HG03139 (cell line): ENCODE measurements at regions not wholly inside any gene's neighbourhood (a gene's known extent, or its start where the extent isn't known, plus 50 kb on each side); places are given as distances from the start of the nearest gene placed in this dataset.

ENCODE experiments used
- ATAC-seq: cut with Tn5 transposase; IDR thresholded peaks from one replicate; pipeline ENCODE4 v1.9.1; 2021; ENCODE audit not compliant: unreplicated experiment

- no peak for ATAC-seq
Observed at GRCh38 chr14:105839425-105840265, 313.3 kb downstream of the TMEM121 start.

DNA sequence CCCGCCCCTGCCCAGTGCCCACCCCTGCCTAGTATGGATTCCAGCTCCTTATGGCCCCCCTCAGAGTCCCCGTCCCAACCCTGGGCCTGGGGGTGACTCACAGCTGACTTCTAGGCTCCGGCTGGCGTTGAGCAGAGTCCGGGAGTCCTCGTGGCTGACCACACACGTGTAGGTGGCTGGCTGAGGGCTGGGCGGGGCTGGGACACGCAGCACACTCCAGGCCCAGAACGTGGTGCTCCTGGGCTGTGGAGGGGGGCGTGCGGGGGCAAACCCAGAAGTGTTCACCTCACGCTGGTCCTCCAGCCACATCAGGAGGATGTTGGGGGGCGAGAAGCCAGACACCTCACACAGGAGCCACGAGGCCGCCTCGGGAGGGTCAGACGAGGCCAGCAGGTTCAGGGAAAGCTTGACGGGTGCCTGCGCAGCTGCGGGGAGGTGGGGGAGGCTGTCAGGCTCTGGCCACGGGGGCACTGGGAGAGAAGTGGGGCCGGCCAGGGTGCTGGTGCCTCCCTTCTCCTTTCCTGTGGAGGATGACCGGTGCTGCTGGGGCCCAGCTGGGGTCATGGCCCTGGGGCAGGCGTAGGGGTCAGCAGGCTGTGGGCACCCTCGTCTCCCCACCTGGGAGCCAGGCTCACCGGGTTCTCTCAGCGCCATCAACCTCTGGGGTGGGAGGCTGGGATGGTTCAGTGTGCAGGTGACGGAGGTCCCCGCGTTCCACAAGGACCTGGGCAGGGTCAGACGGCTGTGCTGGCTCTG, 314.1 kb downstream of the TMEM121 start:
- no peak for ATAC-seq

GRCh38 chr14:105841022-105842009, 314.9 kb downstream of the TMEM121 start:
- ATAC-seq, result no peak

DNA sequence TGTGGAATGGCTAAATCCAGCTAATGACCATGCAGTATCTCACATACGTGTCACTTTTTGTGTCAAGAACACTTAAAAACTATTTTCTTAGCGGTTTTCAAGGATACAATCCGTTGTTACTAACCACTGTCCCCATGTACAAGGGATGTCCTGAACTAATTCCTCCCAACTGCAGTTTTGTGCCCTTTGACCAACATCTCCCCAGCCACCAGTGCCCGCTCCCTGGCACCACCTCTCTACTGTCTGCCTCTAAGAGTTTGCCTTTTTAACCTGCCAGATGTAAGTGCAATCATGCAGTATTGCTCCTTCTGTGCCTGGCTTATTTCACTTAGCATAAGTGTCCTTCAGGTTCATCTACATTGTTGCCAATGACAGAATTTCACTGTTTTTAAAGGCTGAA, 315.7 kb downstream of the TMEM121 start:
- ATAC-seq, result no peak

DNA sequence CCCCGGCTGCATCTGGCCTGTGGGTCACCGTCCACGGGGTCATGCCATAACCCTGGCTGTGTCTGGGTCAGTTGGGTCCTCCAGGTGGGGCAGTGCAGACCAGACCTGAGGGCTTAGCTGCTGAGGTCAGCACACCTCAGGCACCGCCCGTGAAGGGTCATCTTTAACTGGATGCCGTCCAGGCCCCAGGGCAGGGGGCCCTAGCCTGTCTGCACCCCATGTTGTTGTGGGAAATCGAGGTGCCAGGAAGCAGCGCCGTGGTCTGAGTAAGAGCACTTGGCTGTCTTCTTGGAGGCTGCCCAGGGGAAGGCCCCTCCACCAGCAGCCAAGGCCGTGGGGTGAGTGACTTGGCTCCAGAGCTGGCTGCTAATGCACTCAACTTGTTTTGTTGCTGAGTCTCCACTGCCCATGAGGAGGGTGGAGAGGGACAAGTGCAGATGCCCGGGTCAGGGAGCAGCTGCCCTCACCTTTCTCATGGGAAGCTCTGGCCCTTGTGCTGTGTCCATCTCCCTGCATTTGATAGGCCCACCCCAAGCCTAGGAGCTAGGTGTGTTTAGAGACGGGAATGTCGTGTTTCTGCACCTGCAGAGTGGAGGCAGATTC, 317.2 kb downstream of the TMEM121 start:
- ATAC-seq, result no peak

- ATAC-seq, result no peak
Observed at GRCh38 chr14:105844047-105844630, 317.8 kb downstream of the TMEM121 start.

DNA sequence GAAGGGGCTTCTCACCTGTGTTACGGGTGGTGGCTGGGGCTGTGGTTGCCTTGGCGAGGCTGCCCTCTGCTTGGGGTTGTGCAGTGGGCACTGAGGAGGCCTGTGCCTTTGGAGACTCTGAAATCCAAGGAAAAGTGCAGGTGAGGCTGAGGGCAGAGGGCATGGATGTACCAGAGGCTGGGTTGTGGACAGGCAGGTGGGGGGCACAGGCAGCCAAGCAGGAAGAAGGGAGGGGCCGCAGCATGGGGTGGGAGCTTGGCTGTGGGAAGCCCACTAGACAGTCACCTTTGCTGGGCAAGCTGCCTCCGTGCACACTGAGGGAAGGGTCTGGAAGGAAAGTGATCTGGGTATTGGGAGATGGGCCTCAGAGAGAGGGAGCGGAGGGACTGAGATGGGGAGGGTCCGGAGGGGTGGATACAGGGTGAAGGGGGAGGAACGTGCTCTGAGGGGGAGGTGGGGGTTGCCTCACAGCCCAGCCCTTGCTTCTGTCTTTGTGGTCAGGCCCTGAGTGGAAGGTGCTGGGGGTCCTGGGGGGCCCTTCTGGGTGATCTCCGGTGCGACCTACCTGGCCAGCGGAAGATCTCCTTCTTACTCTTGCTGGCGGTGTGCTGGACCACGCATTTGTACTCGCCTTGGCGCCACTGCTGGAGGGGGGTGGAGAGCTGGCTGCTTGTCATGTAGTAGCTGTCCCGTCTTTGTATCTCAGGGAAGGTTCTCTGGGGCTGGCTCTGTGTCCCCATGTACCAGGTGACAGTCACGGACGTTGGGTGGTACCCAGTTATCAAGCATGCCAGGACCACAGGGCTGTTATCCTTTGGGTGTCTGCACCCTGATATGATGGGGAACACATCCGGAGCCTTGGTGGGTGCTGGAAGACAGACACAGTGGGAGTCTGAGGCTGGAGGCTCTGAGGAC, 318.7 kb downstream of the TMEM121 start:
- ATAC-seq, result no peak

GRCh38 chr14:105845725-105846309, 319.4 kb downstream of the TMEM121 start:
- ATAC-seq, result no peak

GRCh38 chr14:105846312-105846711, 319.9 kb downstream of the TMEM121 start:
- ATAC-seq, result no peak

GRCh38 chr14:105847400-105847799, 321.0 kb downstream of the TMEM121 start:
- no peak for ATAC-seq

GRCh38 chr14:105848570-105848969, 322.2 kb downstream of the TMEM121 start:
- no peak for ATAC-seq

DNA sequence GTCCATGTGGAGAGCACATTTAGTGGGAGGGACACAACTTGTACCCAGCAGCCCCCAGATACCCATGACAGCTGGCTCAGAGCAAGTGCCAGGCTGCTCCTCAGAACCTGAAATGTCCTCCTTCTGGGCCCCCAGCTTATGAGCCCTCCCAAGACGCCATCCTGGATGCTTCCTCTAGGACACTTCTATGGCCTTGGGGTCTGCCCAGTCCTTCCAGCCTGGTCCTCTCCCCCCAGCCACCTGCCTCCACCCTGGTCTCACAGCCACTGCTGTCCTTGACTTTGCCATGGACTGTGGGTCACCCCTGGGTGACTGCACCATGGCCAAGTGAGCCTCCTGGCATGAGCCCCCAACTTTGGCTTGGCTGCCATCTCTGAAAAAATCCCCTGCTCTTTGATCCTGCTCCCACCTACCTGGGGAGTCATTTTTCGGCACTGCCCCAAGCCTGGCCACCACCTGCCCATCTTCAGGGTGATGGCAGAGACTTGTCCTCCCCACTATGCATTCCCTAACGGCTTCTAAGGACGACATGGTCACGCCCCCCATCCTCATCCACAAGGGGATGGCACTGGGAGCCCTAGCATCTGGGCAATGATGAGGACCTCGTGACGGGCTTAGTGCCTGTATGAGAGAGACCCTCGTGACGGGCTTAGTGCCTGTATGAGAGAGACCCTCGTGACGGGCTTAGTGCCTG, 323.7 kb downstream of the TMEM121 start:
- no peak for ATAC-seq

GRCh38 chr14:105850853-105851581, 324.6 kb downstream of the TMEM121 start:
- ATAC-seq, result no peak

GRCh38 chr14:105851716-105852377, 325.5 kb downstream of the TMEM121 start:
- ATAC-seq, result no peak

DNA sequence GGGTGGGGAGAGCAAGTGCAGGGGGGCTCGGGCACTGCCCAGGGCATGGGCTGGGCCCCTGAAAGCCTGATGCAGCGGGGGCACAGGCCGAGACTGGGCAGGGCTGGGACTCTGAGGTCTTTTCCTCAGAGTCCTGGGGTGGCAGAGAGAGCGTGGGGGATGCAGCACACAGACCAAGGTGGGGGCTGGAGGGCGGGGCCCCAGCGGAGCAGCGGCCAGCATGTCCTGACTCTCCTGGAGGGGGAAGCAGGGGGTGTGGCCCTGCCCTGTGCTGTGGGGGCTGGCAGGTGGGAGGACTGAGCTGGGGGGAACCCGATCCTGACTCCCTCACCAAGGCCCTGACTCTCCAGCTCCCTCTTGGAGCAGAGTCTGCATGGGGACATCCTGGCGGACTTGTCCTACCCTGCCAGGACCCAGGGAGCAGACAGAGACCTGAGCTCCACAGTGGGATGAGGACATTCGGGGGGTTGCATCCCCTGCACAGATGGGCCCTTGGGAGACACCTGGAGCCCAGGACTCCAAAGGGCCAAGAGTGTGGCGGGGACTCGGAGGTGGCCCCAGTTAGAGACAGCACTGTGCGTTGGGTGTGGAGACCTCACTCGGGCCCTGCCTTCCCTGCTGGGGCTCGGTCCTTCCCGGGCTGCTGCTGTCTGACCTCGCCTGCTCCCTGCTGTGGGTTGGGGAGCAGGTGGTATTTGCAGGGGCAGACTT, 326.1 kb downstream of the TMEM121 start:
- ATAC-seq, result no peak

DNA sequence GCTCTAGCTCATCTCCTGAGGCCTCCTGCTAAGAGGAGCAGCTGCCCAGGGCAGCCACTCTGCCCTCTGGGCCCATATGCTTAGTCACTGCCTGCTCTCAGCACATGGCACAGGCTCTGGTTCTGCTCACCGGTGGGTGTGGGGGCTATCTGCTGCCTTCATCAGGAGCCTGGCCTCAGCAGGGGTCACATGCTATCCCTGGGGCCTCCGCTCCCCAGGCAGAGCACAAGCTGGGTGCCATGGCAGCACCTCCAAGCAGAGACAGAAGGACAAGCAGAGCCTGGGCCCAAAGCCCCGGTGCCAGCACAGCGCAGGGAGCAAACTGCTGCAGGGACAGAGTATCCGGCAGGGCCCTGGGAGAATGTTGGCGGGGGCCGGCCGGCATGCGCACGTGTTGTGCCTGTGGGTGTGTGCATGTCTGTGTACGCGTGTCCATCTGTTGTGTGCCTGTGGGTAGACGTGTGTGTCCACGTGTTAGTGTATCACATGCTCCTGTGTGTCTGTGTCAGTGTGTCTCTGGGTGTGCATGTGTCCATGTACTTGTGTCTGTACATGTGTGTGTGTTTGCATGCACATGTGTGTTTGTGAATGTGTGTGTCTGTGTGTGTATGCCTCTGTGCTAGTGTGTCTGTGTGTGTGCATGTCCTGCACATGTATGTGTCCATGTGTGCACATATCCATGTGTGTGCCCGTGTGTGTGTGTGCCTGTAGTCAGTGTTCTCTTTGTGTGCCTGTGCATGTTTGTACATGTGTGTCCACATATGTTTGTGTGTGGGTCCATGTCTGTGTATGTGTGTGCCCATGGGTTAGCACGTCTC, 326.9 kb downstream of the TMEM121 start:
- no peak for ATAC-seq
